HepG2 (cell line): ENCODE measurements at regions not wholly inside any gene's neighbourhood (a gene's known extent, or its start where the extent isn't known, plus 50 kb on each side); places are given as distances from the start of the nearest gene placed in this dataset.

ENCODE experiments used
- ATAC-seq: fragments of 200-7000 bp; cut with Tn5 transposase; 3 replicates; pipeline ENCODE4 v1.9.1; 2020; ENCODE audit warnings: mild to moderate bottlenecking, moderate library complexity
- BruUV-seq: library from RNA; stranded (reverse); fragments of 400-500 nt; replicated peaks from 2 replicates; lab custom pipeline; 2021; lab: Mats Ljungman, UMichigan
- CTCF ChIA-PET: fragments of 300-600 bp; formaldehyde crosslinking; extraction: SDS; loops from one replicate; lab custom pipeline; 2021; ENCODE audit warnings: low total read pairs, inconsistent platforms, low intra/inter-chr PET ratio; lab: Yijun Ruan, JAX
- POLR2A ChIA-PET: fragments of 350-600 bp; sonication (Branson Sonifier 250); formaldehyde crosslinking; loops from one replicate; lab custom pipeline; 2020; ENCODE audit warnings: antibody characterized with exemption, inconsistent platforms; lab: Yijun Ruan, JAX
- DNase-seq: peaks from one replicate; pipeline ENCODE4 v3.0.0-alpha.2; 2015; ENCODE audit warnings: low spot score
- FAIRE-seq: peaks from 3 replicates; lab custom pipeline; 2011; peaks lifted over from hg19 to GRCh38; lab: Jason Lieb, UNC
- H2AFZ ChIP-seq: one replicate; pipeline ENCODE4 v1.6.1; 2011; ENCODE audit warnings: low read length, inconsistent platforms
- H3K27ac ChIP-seq: fragments of 300-600 bp; 3 replicates; pipeline ENCODE4 v1.8.0; 2011; ENCODE audit warnings: mixed run types, mild to moderate bottlenecking, mixed read lengths, low read length, inconsistent platforms; ENCODE audit not compliant: insufficient read depth; ENCODE audit errors: extremely low read length
- H3K27me3 ChIP-seq, 2 experiments: fragments of 200-600 bp in 1 of 2; 2 replicates in 1 of 2; 3 replicates in 1 of 2; pipeline versions ENCODE4 v1.6.0 to v1.8.0; 2011; ENCODE audit warnings: low read length in 2 of 2, mild to moderate bottlenecking in 2 of 2, moderate library complexity in 2 of 2, inconsistent platforms in 1 of 2; ENCODE audit not compliant: insufficient read depth in 2 of 2, control insufficient read depth in 1 of 2
- H3K36me3 ChIP-seq, 2 experiments: fragments of 200-600 bp in 1 of 2; replicated peaks in 1 of 2; 2 replicates in 1 of 2; 3 replicates in 1 of 2; pipeline versions ENCODE4 v1.5.1 to v1.8.0; 2011; ENCODE audit warnings: low read length in 2 of 2, inconsistent platforms in 1 of 2; ENCODE audit not compliant: insufficient read depth in 2 of 2, control insufficient read depth in 1 of 2
- H3K4me1 ChIP-seq: 2 replicates; pipeline ENCODE4 v1.5.1; 2012; ENCODE audit warnings: low read length, inconsistent platforms; ENCODE audit not compliant: insufficient read depth
- H3K4me2 ChIP-seq: 2 replicates; pipeline ENCODE4 v1.6.0; 2011; ENCODE audit warnings: low read depth, low read length, inconsistent platforms
- H3K4me3 ChIP-seq, 3 experiments: fragments of 200-600 bp in 1 of 3; sonication (generic), shearing (Covaris generic) in 1 of 3; replicated peaks in 1 of 3; 2 replicates each; pipeline ENCODE4 v1.5.1; 2011 to 2016; ENCODE audit warnings: low read length in 3 of 3, inconsistent platforms in 2 of 3, low read depth in 2 of 3, mild to moderate bottlenecking in 2 of 3, control low read depth in 1 of 3, mixed read lengths in 1 of 3; ENCODE audit not compliant: insufficient read depth in 1 of 3
- H3K79me2 ChIP-seq: one replicate; pipeline ENCODE4 v1.6.1; 2011; ENCODE audit warnings: low read length, inconsistent platforms; ENCODE audit not compliant: insufficient read depth
- H3K9ac ChIP-seq: 2 replicates; pipeline ENCODE4 v1.6.0; 2011; ENCODE audit warnings: mild to moderate bottlenecking, low read depth, low read length, inconsistent platforms; ENCODE audit not compliant: insufficient read depth
- H3K9me3 ChIP-seq: 2 replicates; pipeline ENCODE4 v1.5.1; 2012; ENCODE audit warnings: mild to moderate bottlenecking, low read length
- H4K20me1 ChIP-seq: 2 replicates; pipeline ENCODE4 v1.6.0; 2011; ENCODE audit warnings: inconsistent platforms, mild to moderate bottlenecking, low read length, moderate library complexity; ENCODE audit not compliant: insufficient read depth
- CTCF ChIP-seq: sonication (generic); formaldehyde crosslinking; IDR thresholded peaks from 2 replicates; pipeline ENCODE4 v1.5.0; 2020; ENCODE audit warnings: mild to moderate bottlenecking, missing genetic modification reagents, moderate library complexity
- MIXL1 ChIP-seq: IDR thresholded peaks from 2 replicates; pipeline ENCODE4 v1.6.1; 2016
- ZBTB38 ChIP-seq: sonication (generic); formaldehyde crosslinking; IDR thresholded peaks from 2 replicates; pipeline ENCODE4 v1.5.1; 2020; ENCODE audit warnings: mild to moderate bottlenecking, missing genetic modification reagents
- ZHX2 ChIP-seq, 2 experiments: sonication (generic) in 1 of 2; formaldehyde crosslinking in 1 of 2; IDR thresholded peaks; 2 replicates each; pipeline versions ENCODE4 v1.6.1 to v1.9.0; 2014 to 2022; ENCODE audit warnings: antibody characterized with exemption in 1 of 2, borderline replicate concordance in 1 of 2, inconsistent platforms in 1 of 2, low read depth in 1 of 2, missing genetic modification reagents in 1 of 2
- ZNF552 ChIP-seq: sonication (generic); formaldehyde crosslinking; IDR thresholded peaks from 2 replicates; pipeline ENCODE4 v1.9.0; 2022; ENCODE audit warnings: missing genetic modification reagents, mild to moderate bottlenecking, borderline replicate concordance
- WGBS: methylation state at CpG from one replicate; pipeline ENCODE4 v1.1.6; 2017; ENCODE audit warnings: low lambda C conversion rate; 5-methylcytosine and 5-hydroxymethylcytosine counted together
- in situ Hi-C: cut with HindIII; loops from 2 replicates; pipeline ENCODE4 v1.10.0; 2017; ENCODE audit warnings: low pct_unique_long_range_greater_than_20kb; ENCODE audit not compliant: extremely low pct_ligation_motif_present
- intact Hi-C: fragments of 100-400 bp; cut with micrococcal nuclease; formaldehyde crosslinking; loops from one replicate; pipeline ENCODE4 v1.10.0; 2022; ENCODE audit not compliant: unreplicated experiment

GRCh38 chr2:30339071-30339470, 107.7 kb downstream of the LBH start (continued):
- no peak for TF ChIP-seq MIXL1 (CRISPR knock-in tag)
- no peak for TF ChIP-seq ZHX2 (IDR thresholded peaks at IDR 0.05; ENCODE audit: low read depth)
- TF ChIP-seq ZHX2 (CRISPR knock-in tag; IDR thresholded peaks at IDR 0.05; ENCODE audit: borderline replicate concordance) = no peak
- no peak for TF ChIP-seq ZNF552

- in situ Hi-C loops (no loop called here), intact Hi-C loops (no loop called here)
- Histone ChIP-seq H3K4me1 (no peaks in the 10 kb centered on the region), H4K20me1 (no peaks in the 10 kb centered on the region), H2AFZ (no peak overlapping the region), H3K4me3 (no peak overlapping the region), H3K27ac (no peak overlapping the region), H3K9me3 (no peaks in the 10 kb centered on the region; the same call in 1 of the 2 replicates), H3K79me2 (no peaks in the 10 kb centered on the region), H3K27me3 (peaks cover 0 to 3% of the 10 kb centered on the region in 2 experiments; a peak in 2 of 5 replicates), H3K9ac (no peak overlapping the region), H3K4me2 (no peak overlapping the region), H3K36me3 (no peaks in the 10 kb centered on the region)
- peak; percentile 54; the same call in 2 of the 3 replicates for ATAC-seq
- no peak for DNase-seq
- CTCF ChIA-PET = no interaction called here
- BruUV-seq = no TSS peak
- TF ChIP-seq ZBTB38 (CRISPR knock-in tag) = no peak
- TF ChIP-seq CTCF (CRISPR knock-in tag) = 0 out of 2 replicates have a peak, but pooled peaks have one; percentile 21
- FAIRE-seq = no peak
- POLR2A ChIA-PET = no interaction called here
- 19% methylated on average over 8 of the region's 8 CpGs for WGBS
Measured at GRCh38 chr2:30341500-30342267, 105.4 kb upstream of the LCLAT1 start.
